Left hindlimb (tissue), 1 donor: ENCODE measurements at regions not wholly inside any gene's neighbourhood (a gene's known extent, or its start where the extent isn't known, plus 50 kb on each side); places are given as distances from the start of the nearest gene placed in this dataset.
A peak's percentile ranks its signal among the peaks of the same experiment; 100 is the strongest.

ENCODE experiments used
- DNase-seq: peaks from one replicate; pipeline ENCODE4 v3.0.0-alpha.2; 2018

GRCh38 chr4:62199291-62199810 is 999.2 kb downstream of the ADGRL3 start:
- DNase-seq = no peak

GRCh38 chr4:62196338-62196737 is 996.2 kb downstream of the ADGRL3 start:
- no peak for DNase-seq

GRCh38 chr4:62194342-62194741 is 994.2 kb downstream of the ADGRL3 start:
- DNase-seq = no peak

GRCh38 chr4:62193761-62194160 is 993.6 kb downstream of the ADGRL3 start:
- no peak for DNase-seq

- no peak for DNase-seq
Measured at GRCh38 chr4:62191451-62192240, 991.5 kb downstream of the ADGRL3 start.

GRCh38 chr4:62170235-62170634 is 970.1 kb downstream of the ADGRL3 start:
- no peak for DNase-seq

GRCh38 chr4:62168681-62169080 is 968.6 kb downstream of the ADGRL3 start:
- no peak for DNase-seq

GRCh38 chr4:62162606-62163005 is 962.5 kb downstream of the ADGRL3 start:
- DNase-seq = no peak

GRCh38 chr4:62161446-62161845 is 961.3 kb downstream of the ADGRL3 start:
- DNase-seq = no peak

- no peak for DNase-seq
Measured at GRCh38 chr4:62159876-62160275, 959.8 kb downstream of the ADGRL3 start.

GRCh38 chr4:62159306-62159705 is 959.2 kb downstream of the ADGRL3 start:
- no peak for DNase-seq

- DNase-seq = no peak
Measured at GRCh38 chr4:62156205-62156604, 956.1 kb downstream of the ADGRL3 start.

- no peak for DNase-seq
Measured at GRCh38 chr4:62145276-62145675, 945.1 kb downstream of the ADGRL3 start.

- DNase-seq = no peak
Measured at GRCh38 chr4:62144431-62144830, 944.3 kb downstream of the ADGRL3 start.

GRCh38 chr4:62135565-62136156 is 935.5 kb downstream of the ADGRL3 start:
- no peak for DNase-seq

- no peak for DNase-seq
Measured at GRCh38 chr4:62133977-62134376, 933.9 kb downstream of the ADGRL3 start.

- no peak for DNase-seq
Measured at GRCh38 chr4:62133101-62133897, 933.2 kb downstream of the ADGRL3 start.

- DNase-seq = no peak
Measured at GRCh38 chr4:62131049-62131448, 930.9 kb downstream of the ADGRL3 start.

- DNase-seq = peak; percentile 28
Measured at GRCh38 chr4:62130637-62131036, 930.5 kb downstream of the ADGRL3 start.

GRCh38 chr4:62130230-62130629 is 930.1 kb downstream of the ADGRL3 start:
- DNase-seq = no peak
